ENCODE measurements at regions not wholly inside any gene's neighbourhood (a gene's known extent, or its start where the extent isn't known, plus 50 kb on each side); places are given as distances from the start of the nearest gene placed in this dataset.
A peak's percentile ranks its signal among the peaks of the same experiment; 100 is the strongest.

DNA sequence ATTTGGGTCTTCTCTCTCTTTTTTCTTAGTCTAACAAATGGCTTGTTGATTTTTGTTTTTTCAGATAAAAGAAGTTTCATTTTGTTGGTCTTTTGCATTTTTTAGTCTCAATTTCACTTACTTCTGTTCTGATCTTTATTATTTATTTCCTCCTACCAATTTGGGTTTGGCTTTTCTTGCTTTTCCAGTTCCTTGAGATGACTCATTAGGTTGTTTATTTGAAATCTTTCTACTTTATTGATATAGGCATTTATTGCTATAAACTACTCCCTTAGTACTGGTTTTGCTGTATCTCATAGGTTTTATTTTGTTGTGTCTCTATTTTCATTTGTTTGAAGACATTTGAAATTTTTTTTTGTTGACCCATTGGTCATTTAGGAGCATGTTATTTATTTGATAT is 152.2 kb upstream of the MPHOSPH6 start:
- Mint-ChIP-seq H3K4me1 (ENCODE audit: unreplicated experiment) (no peaks in the 10 kb centered on the region), H3K27me3 (peaks cover 6% of the 10 kb centered on the region)

DNA sequence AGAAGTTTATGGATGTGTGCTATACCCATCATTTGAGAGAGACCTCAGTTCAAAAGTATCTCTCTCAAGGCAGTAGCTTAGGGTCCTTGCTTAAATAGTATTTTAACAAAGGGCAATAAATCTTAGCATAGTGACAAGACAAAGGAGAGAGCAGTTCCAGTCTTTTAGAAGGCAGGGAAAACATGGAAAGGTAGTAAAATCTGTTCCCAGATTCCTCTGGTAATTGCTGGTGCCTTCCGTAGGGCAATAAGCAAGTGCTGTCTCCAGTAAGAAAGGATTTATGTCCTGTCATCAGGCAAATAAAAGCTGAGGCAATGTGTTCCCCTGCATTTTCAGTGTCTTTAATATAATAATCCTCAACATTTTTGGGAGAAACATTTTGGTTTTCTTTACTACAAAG is 149.0 kb upstream of the MPHOSPH6 start:
- DNase-seq (ENCODE audit: extremely low spot score, unreplicated experiment), result no peak
- Mint-ChIP-seq H3K4me1 (ENCODE audit: unreplicated experiment) (no peaks in the 10 kb centered on the region), H3K27me3 (peaks cover 3% of the 10 kb centered on the region), H3K4me3 (no peak overlapping the region), H3K27ac (no peak overlapping the region), H3K9me3 (peaks cover 5% of the 10 kb centered on the region), H3K36me3 (no peaks in the 10 kb centered on the region)
- TF ChIP-seq CTCF (conservative IDR thresholded peaks at IDR 0.05), result no peak

More for the DNA sequence above, 152.2 kb upstream of the MPHOSPH6 start:
- Mint-ChIP-seq H3K4me3 (peak overlapping the region; percentile 50), H3K36me3 (no peaks in the 10 kb centered on the region), H3K27ac (peak overlapping the region; percentile 94), H3K9me3 (peaks cover 5% of the 10 kb centered on the region)
- no peak for DNase-seq (ENCODE audit: extremely low spot score, unreplicated experiment)
- no peak for TF ChIP-seq CTCF (conservative IDR thresholded peaks at IDR 0.05)

GRCh38 chr16:82317411-82318167 is 147.6 kb upstream of the MPHOSPH6 start:
- peaks cover 3% of the 10 kb centered on the region for H3K27me3 Mint-ChIP-seq
- H3K9me3 Mint-ChIP-seq, result peaks cover 5% of the 10 kb centered on the region
- no peak overlapping the region for H3K27ac Mint-ChIP-seq
- H3K4me1 Mint-ChIP-seq (ENCODE audit: unreplicated experiment), result no peaks in the 10 kb centered on the region
- H3K36me3 Mint-ChIP-seq, result no peaks in the 10 kb centered on the region
- H3K4me3 Mint-ChIP-seq, result no peak overlapping the region
- TF ChIP-seq CTCF (conservative IDR thresholded peaks at IDR 0.05), result no peak
- DNase-seq (ENCODE audit: extremely low spot score, unreplicated experiment), result no peak

GRCh38 chr16:82313754-82314153 is 143.7 kb upstream of the MPHOSPH6 start:
- H3K27me3 Mint-ChIP-seq, result peaks cover 4% of the 10 kb centered on the region
- H3K4me3 Mint-ChIP-seq, result no peak overlapping the region
- no peak overlapping the region for H3K27ac Mint-ChIP-seq
- H3K36me3 Mint-ChIP-seq, result no peaks in the 10 kb centered on the region
- TF ChIP-seq CTCF (conservative IDR thresholded peaks at IDR 0.05), result no peak
- no peaks in the 10 kb centered on the region for H3K4me1 Mint-ChIP-seq (ENCODE audit: unreplicated experiment)
- no peaks in the 10 kb centered on the region for H3K9me3 Mint-ChIP-seq
- DNase-seq (ENCODE audit: extremely low spot score, unreplicated experiment), result no peak

DNA sequence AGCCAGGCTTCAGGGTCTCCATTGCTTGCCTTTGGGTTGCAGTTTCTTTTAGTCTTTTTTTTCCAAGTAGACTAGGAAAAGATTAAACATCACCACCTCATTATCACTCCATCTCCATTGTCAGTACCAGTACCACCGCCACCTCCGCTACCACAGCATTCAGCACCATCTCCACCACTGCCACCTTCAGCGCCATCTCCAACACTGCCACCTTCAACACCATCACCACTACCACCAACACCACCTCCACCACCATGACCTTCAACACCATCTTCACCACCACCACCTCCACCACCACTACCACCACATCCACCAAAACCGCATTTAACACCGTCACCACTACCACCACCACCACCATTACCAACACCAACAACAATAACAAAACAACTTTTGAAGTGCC is 141.5 kb upstream of the MPHOSPH6 start:
- TF ChIP-seq CTCF (conservative IDR thresholded peaks at IDR 0.05), result no peak
- no peak for DNase-seq (ENCODE audit: extremely low spot score, unreplicated experiment)
- Mint-ChIP-seq H3K27me3 (peaks cover 4% of the 10 kb centered on the region), H3K4me3 (no peak overlapping the region), H3K9me3 (no peaks in the 10 kb centered on the region), H3K36me3 (no peaks in the 10 kb centered on the region), H3K27ac (no peak overlapping the region), H3K4me1 (ENCODE audit: unreplicated experiment) (no peaks in the 10 kb centered on the region)

Measured in type B pancreatic cell (in vitro differentiated cells).